IPS-18c (cell line): ENCODE measurements at regions not wholly inside any gene's neighbourhood (a gene's known extent, or its start where the extent isn't known, plus 50 kb on each side); places are given as distances from the start of the nearest gene placed in this dataset.

Experiments
- H3K4me3 ChIP-seq: 2 replicates; pipeline ENCODE4 v1.7.0; 2013; ENCODE audit warnings: low read depth, mild to moderate bottlenecking, low read length, moderate library complexity; ENCODE audit not compliant: insufficient read depth
- H3K9me3 ChIP-seq: one replicate; pipeline ENCODE4 v1.6.1; 2013; ENCODE audit warnings: mild to moderate bottlenecking, low read length, moderate library complexity; ENCODE audit not compliant: control insufficient read depth, insufficient read depth

DNA sequence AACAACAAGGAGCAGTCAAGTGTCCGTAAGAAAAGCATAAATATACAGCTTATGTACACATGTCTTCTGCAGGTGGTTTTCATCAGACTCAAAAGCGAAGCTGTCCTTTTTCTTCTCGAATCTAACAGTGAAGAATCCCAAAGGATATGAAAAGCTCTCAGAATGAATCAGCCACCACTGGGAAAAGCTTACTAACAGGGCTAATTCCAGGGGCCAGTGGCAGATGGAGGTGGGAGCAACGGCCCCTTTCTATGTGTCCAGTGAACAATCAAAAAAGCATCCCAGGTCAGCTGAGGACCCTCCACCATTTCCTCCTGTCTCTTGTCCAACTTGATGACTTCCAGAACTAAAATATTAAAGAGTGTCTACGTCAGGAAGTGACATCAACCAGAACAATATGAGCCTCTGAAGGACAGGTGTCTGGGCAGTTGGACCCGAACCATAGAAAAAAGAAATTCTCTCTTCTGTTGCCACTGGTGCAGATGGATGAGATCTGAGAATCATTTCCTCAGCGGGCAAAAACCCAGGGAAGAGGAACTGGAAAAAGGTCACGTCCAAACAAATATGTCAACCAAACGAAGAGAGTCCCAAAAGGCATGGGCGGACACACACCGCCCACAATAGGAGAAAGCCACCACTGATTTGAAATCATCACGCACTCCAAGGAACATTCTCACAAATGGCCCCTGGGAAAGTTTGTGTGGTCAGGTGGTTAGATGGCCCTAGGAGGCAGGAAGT is 70.4 kb upstream of the TIAM1 start:
- H3K9me3 ChIP-seq = no peaks in the 10 kb centered on the region
- no peak overlapping the region for H3K4me3 ChIP-seq

- Histone ChIP-seq H3K4me3 (no peak overlapping the region), H3K9me3 (no peaks in the 10 kb centered on the region)
These were observed 69.6 kb upstream of the TIAM1 start for GRCh38 chr21:31413698-31414097.

- H3K4me3 ChIP-seq = no peak overlapping the region
- no peaks in the 10 kb centered on the region for H3K9me3 ChIP-seq
These were observed 66.6 kb upstream of the TIAM1 start for GRCh38 chr21:31410499-31411131.

DNA sequence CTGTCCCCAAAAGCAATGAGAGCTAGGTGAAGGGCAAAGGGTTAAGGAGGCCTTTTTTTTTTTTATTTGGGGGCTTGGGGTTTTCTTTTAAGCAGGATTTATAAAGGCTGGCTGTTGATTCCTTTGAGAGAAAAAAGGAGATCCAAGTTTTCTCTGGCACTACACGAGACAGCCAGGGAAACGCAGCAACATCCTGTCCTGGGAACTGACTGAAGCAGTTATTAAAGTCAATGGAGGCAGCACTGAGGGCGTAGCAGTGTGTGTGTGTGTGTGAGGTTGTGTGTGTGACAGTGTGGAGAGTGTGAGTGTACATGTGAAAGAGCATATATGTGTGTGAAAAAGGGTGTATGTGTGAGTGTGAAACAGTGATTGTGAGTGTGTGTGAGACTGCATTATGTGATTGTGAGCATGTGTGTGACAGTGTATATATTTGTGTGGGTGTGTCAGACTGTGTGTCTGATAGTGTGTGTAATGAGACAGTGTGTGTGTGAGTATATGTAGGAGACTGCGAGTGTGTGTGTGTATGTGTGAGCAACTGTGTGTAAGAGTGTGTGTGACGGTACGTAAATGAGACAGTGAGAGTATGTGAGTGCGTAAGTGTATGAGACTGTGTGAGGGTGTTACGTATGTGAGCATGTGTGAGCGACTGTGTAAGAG is 65.9 kb upstream of the TIAM1 start:
- Histone ChIP-seq H3K9me3 (no peaks in the 10 kb centered on the region), H3K4me3 (no peak overlapping the region)

DNA sequence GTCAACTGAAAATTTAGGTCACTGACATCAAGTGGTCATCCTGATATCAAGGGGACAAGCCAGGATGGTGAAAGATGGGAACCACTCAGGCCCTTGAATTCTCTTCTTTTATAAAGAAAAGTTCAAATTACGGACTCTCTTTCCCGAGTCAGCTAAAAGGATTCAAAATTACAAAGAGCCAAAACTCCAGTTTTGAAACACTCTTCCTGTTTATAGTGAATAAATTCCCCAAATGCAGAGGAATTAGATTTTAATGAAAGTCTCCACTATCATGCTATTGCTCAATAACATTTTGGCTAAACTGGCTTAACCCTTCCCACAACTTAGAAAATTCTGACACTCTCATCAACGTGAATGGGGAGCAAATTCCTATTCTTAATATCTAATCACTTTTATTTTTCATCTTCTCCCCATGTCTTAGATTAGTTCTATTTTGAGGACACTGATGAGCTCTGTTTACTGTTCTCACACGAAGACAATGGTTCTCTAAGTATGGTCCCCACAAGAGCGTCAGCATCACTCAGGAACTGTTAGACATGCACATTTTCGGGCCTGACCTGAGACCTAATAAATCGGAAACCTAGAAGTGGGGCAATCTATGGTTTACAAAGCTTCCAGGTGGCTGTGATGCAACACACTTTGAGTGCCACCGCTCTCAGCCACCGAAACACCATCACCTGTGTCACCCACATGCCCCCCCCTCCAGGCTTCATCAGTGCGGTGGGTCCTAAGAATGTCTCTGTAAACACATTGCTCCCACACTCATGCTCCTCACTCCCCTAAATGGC is 64.4 kb upstream of the TIAM1 start:
- H3K4me3 ChIP-seq = no peak overlapping the region
- no peaks in the 10 kb centered on the region for H3K9me3 ChIP-seq

- no peak overlapping the region for H3K4me3 ChIP-seq
These were observed 62.4 kb upstream of the TIAM1 start for GRCh38 chr21:31406510-31406909.

GRCh38 chr21:31405604-31406003 is 61.5 kb upstream of the TIAM1 start:
- H3K4me3 ChIP-seq = no peak overlapping the region
- no peaks in the 10 kb centered on the region for H3K9me3 ChIP-seq

More at GRCh38 chr21:31406510-31406909, 62.4 kb upstream of the TIAM1 start:
- no peaks in the 10 kb centered on the region for H3K9me3 ChIP-seq

GRCh38 chr21:31403596-31404333 is 59.7 kb upstream of the TIAM1 start:
- H3K9me3 ChIP-seq = no peaks in the 10 kb centered on the region

DNA sequence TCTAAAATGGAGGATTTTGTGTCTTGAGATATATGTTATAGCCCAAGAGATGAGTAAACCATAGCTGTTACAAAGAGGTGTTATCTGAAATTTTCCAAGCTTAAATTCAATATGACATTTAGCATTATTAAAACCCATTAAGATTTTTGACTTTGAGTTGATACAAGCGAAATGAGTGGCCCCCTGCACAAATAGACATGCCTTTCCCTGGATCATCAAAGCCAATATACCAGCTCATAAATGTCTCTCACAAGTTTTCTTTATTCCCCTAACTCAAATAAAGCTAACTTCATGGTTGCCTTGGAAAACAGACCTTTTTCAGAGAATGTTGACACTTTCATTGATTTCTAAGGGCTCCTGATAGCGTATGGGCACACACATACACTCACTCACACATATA is 55.5 kb upstream of the TIAM1 start:
- Histone ChIP-seq H3K4me3 (no peak overlapping the region), H3K9me3 (no peaks in the 10 kb centered on the region)

More at GRCh38 chr21:31403596-31404333, 59.7 kb upstream of the TIAM1 start:
- no peak overlapping the region for H3K4me3 ChIP-seq

DNA sequence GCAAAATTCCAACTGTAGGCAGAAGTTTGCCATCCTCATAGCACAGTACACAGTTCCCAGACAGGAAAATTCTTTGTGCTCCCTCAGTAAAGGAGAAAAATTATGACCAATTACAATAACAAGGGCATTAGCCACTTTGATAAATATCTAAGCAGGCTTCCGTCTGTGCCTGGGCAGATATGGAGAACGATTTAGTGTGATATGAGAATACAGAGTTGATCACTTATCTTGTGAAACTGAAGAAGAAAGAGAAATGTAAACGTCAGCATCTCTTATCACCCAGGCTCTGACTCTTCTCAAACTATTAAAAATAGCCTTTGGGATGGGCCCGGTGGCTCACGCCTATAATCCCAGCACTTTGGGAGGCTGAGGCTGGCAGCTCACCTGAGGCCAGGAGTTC is 54.5 kb upstream of the TIAM1 start:
- Histone ChIP-seq H3K4me3 (no peak overlapping the region), H3K9me3 (no peaks in the 10 kb centered on the region)

- Histone ChIP-seq H3K4me3 (no peak overlapping the region), H3K9me3 (no peaks in the 10 kb centered on the region)
These were observed 53.9 kb upstream of the TIAM1 start for GRCh38 chr21:31397939-31398338.

DNA sequence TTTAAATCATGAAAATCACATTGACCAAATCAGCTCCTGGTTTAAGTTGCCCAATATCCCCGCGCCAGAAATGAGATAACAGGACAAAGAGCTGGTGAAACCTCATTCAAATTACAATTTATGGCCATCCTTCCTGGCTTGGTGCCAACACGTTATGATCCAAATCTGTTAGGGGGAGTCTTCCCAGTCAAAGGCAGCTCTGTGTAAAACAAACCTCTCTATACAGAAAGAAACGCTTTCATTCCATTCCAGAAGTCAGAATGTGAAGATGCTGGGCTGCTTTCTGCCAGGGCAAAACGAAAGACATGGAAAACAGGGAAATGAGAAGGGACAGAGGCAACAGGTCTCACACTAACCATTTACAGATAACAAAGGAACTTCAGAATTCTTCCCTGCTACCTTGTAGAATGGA is 53.5 kb upstream of the TIAM1 start:
- H3K4me3 ChIP-seq = no peak overlapping the region

DNA sequence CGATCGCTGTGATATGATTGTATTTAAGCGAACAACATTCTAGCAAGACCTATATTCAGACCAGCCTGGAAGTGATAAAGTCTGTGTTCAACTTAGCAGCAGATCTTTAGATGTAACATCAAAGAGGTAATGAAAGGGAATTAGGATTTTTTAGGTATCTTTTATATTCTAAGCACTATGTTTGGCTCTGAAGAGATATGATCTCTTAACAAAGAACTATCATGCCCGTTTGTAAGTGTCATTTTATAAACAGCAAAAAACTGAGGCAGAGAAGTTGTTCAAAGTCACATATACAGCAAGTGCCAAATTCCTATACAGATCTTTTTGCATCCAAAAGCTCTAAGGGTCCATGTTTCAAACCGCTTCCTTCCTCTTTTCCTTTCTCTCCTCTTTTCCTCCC is 53.0 kb upstream of the TIAM1 start:
- H3K4me3 ChIP-seq = no peak overlapping the region
- no peaks in the 10 kb centered on the region for H3K9me3 ChIP-seq

More for the DNA sequence above, 53.5 kb upstream of the TIAM1 start:
- no peaks in the 10 kb centered on the region for H3K9me3 ChIP-seq

GRCh38 chr21:31396399-31396798 is 52.3 kb upstream of the TIAM1 start:
- no peak overlapping the region for H3K4me3 ChIP-seq
- no peaks in the 10 kb centered on the region for H3K9me3 ChIP-seq

DNA sequence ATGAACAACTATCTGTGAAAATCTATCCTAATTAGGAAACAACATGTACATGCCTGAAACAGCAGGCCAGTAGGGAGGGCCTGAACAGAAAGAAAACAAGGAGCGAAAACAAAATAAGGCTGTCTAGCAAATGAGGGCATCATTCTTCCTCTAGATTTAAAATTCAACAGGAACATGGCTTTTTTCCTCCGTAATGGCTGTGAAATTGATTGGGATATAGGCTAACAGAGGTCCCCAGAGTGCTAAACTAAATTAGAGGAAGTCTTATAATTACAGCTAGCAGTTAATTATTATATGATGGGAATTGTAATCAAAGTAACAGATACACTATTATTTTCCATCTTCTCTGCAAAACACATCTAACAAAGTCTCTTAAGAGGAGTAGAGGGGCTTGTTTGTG is 51.7 kb upstream of the TIAM1 start:
- no peak overlapping the region for H3K4me3 ChIP-seq
- no peaks in the 10 kb centered on the region for H3K9me3 ChIP-seq

GRCh38 chr21:31395268-31395667 is 51.2 kb upstream of the TIAM1 start:
- Histone ChIP-seq H3K4me3 (no peak overlapping the region), H3K9me3 (no peaks in the 10 kb centered on the region)

DNA sequence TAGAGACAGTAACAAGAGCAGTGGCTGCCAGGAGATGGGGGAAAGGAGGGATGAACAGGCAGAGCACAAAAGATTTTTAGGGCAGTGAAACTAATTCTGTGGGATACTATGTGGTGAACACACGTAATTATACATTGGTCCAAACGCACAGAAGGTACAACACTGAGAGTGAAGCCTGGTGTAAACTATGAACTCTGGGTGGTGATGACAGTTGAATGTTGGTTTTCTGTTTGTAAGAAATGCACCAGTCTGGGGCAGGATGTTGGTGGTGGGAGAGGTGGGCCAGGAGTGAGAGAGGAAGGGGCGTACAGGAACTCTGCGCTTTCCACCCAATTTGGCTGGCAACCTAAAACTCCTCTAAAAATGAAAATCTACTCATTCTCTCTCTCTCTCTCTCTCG is 50.2 kb upstream of the TIAM1 start:
- no peak overlapping the region for H3K4me3 ChIP-seq

More for the DNA sequence above, 50.2 kb upstream of the TIAM1 start:
- no peaks in the 10 kb centered on the region for H3K9me3 ChIP-seq
